Keratinocyte (primary cell): ENCODE measurements at regions not wholly inside any gene's neighbourhood (a gene's known extent, or its start where the extent isn't known, plus 50 kb on each side); places are given as distances from the start of the nearest gene placed in this dataset.

ENCODE experiments used
- DNase-seq: peaks from one replicate; pipeline ENCODE4 v3.0.0-alpha.2; 2011; ENCODE audit warnings: low read depth, missing footprints, low spot score
- FAIRE-seq: peaks from 2 replicates; lab custom pipeline; 2011; peaks lifted over from hg19 to GRCh38; lab: Jason Lieb, UNC
- H2AFZ ChIP-seq: 2 replicates; pipeline ENCODE4 v1.6.0; 2012; ENCODE audit warnings: low read length, control low read depth, inconsistent platforms; ENCODE audit not compliant: control insufficient read depth
- H3K27ac ChIP-seq: 2 replicates; pipeline ENCODE4 v1.5.1; 2011; ENCODE audit warnings: low read length; ENCODE audit not compliant: control insufficient read depth, insufficient read depth
- H3K27me3 ChIP-seq: 3 replicates; pipeline ENCODE4 v1.6.0; 2011; ENCODE audit warnings: low read length; ENCODE audit not compliant: control insufficient read depth, insufficient read depth; ENCODE audit errors: extremely low read depth
- H3K36me3 ChIP-seq, 2 experiments: 2 replicates in 1 of 2; 3 replicates in 1 of 2; pipeline ENCODE4 v1.5.1; 2011; ENCODE audit warnings: low read length in 2 of 2, mild to moderate bottlenecking in 1 of 2; ENCODE audit not compliant: control insufficient read depth in 2 of 2, insufficient read depth in 2 of 2; ENCODE audit errors: extremely low read depth in 1 of 2
- H3K4me1 ChIP-seq: 3 replicates; pipeline ENCODE4 v1.5.1; 2011; ENCODE audit warnings: low read length; ENCODE audit not compliant: control insufficient read depth, insufficient read depth; ENCODE audit errors: extremely low read depth
- H3K4me2 ChIP-seq: 3 replicates; pipeline ENCODE4 v1.6.0; 2011; ENCODE audit warnings: low read depth, low read length; ENCODE audit not compliant: control insufficient read depth, insufficient read depth; ENCODE audit errors: extremely low read depth
- H3K4me3 ChIP-seq, 3 experiments: fragments of 200-600 bp in 1 of 3; sonication (generic) in 1 of 3; 2 replicates in 2 of 3; 3 replicates in 1 of 3; pipeline ENCODE4 v1.5.1; 2011 to 2016; ENCODE audit warnings: low read length in 3 of 3, mild to moderate bottlenecking in 3 of 3, control low read depth in 2 of 3, inconsistent platforms in 1 of 3, low read depth in 1 of 3, mixed read lengths in 1 of 3, mixed run types in 1 of 3, moderate library complexity in 1 of 3; ENCODE audit not compliant: control insufficient read depth in 2 of 3, insufficient read depth in 2 of 3; ENCODE audit errors: extremely low read depth in 1 of 3
- H3K79me2 ChIP-seq: 2 replicates; pipeline ENCODE4 v1.6.0; 2012; ENCODE audit warnings: low read length; ENCODE audit not compliant: control insufficient read depth, insufficient read depth
- H3K9ac ChIP-seq: 3 replicates; pipeline ENCODE4 v1.6.0; 2011; ENCODE audit warnings: low read length; ENCODE audit not compliant: control insufficient read depth, insufficient read depth; ENCODE audit errors: extremely low read depth
- H3K9me1 ChIP-seq: 3 replicates; pipeline ENCODE4 v1.6.0; 2011; ENCODE audit warnings: low read length; ENCODE audit not compliant: control insufficient read depth, insufficient read depth; ENCODE audit errors: extremely low read depth
- H3K9me3 ChIP-seq: 2 replicates; pipeline ENCODE4 v1.5.1; 2012; ENCODE audit warnings: low read depth, low read length; ENCODE audit not compliant: control insufficient read depth
- H4K20me1 ChIP-seq: 3 replicates; pipeline ENCODE4 v1.6.0; 2011; ENCODE audit warnings: low read length; ENCODE audit not compliant: control insufficient read depth, insufficient read depth; ENCODE audit errors: extremely low read depth
- CTCF ChIP-seq, 3 experiments: IDR thresholded peaks in 1 of 3; conservative IDR thresholded peaks in 1 of 3; optimal IDR thresholded peaks in 1 of 3; 2 replicates in 2 of 3; 3 replicates in 1 of 3; pipeline versions ENCODE3 to v1.5.1; 2011; ENCODE audit warnings: low read length in 3 of 3, mild to moderate bottlenecking in 3 of 3, moderate library complexity in 2 of 3, control low read depth in 1 of 3, inconsistent platforms in 1 of 3; ENCODE audit not compliant: insufficient read depth in 2 of 3; ENCODE audit errors: extremely low read depth in 1 of 3
- EZH2 ChIP-seq: IDR thresholded peaks from one replicate; pipeline ENCODE4 v1.6.1; 2012; ENCODE audit warnings: inconsistent platforms, mild to moderate bottlenecking, low read length, moderate library complexity
- dilution Hi-C: fragments of 300-500 bp; cut with MboI; formaldehyde crosslinking; loops from one replicate; pipeline ENCODE4 v1.7.0; 2020; ENCODE audit warnings: low sequenced_read_pairs; ENCODE audit not compliant: extremely low pct_ligation_motif_present

- Histone ChIP-seq H3K79me2 (no peaks in the 10 kb centered on the region), H3K9me1 (no peaks in the 10 kb centered on the region), H3K4me3 (no peak overlapping the region), H3K4me2 (no peak overlapping the region), H4K20me1 (no peaks in the 10 kb centered on the region), H3K36me3 (no peaks in the 10 kb centered on the region), H3K9me3 (no peaks in the 10 kb centered on the region), H3K27me3 (no peaks in the 10 kb centered on the region), H3K27ac (no peak overlapping the region), H3K9ac (no peak overlapping the region), H2AFZ (no peak overlapping the region), H3K4me1 (no peaks in the 10 kb centered on the region)
- dilution Hi-C loops, result no loop called here
- no peak for FAIRE-seq
- TF ChIP-seq CTCF (optimal IDR thresholded peaks at IDR 0.05 in 1 of 3, IDR thresholded peaks at IDR 0.05 in 1 of 3, conservative IDR thresholded peaks at IDR 0.05 in 1 of 3; ENCODE audit: extremely low read depth in 1 of 3, insufficient read depth in 2 of 3, low read length in 3 of 3) (no peak), EZH2 (no peak)
- DNase-seq, result no peak
Observed at GRCh38 chr5:125036494-125036893, 290.1 kb upstream of the ZNF608 start.

- dilution Hi-C loops, result no loop called here
- Histone ChIP-seq H3K9me1 (no peaks in the 10 kb centered on the region), H3K9ac (no peak overlapping the region), H2AFZ (no peak overlapping the region), H3K4me2 (no peak overlapping the region), H3K27me3 (no peaks in the 10 kb centered on the region), H3K27ac (no peak overlapping the region), H3K4me3 (no peak overlapping the region), H3K79me2 (no peaks in the 10 kb centered on the region), H4K20me1 (no peaks in the 10 kb centered on the region), H3K4me1 (no peaks in the 10 kb centered on the region), H3K36me3 (no peaks in the 10 kb centered on the region), H3K9me3 (no peaks in the 10 kb centered on the region)
- DNase-seq, result no peak
- no peak for TF ChIP-seq EZH2
- no peak for TF ChIP-seq CTCF (optimal IDR thresholded peaks at IDR 0.05 in 1 of 3, IDR thresholded peaks at IDR 0.05 in 1 of 3, conservative IDR thresholded peaks at IDR 0.05 in 1 of 3; ENCODE audit: extremely low read depth in 1 of 3, insufficient read depth in 2 of 3, low read length in 3 of 3)
- FAIRE-seq, result no peak
Observed at GRCh38 chr5:125037020-125037419, 290.6 kb upstream of the ZNF608 start.
